Trophoblast cell (in vitro differentiated cells and primary cell): ENCODE measurements at regions not wholly inside any gene's neighbourhood (a gene's known extent, or its start where the extent isn't known, plus 50 kb on each side); places are given as distances from the start of the nearest gene placed in this dataset.

Experiments
- DNase-seq, 2 donors: peaks; one replicate each; pipeline ENCODE4 v3.0.0-alpha.2; 2016
- H2AFZ ChIP-seq: 2 replicates; pipeline ENCODE4 v1.6.1; 2013; ENCODE audit warnings: low read length, moderate library complexity, mild to moderate bottlenecking; ENCODE audit not compliant: insufficient read depth, poor library complexity
- H2AK5ac ChIP-seq: 2 replicates; pipeline ENCODE4 v1.6.1; 2013; ENCODE audit warnings: mild to moderate bottlenecking, low read length
- H2BK120ac ChIP-seq: 2 replicates; pipeline ENCODE4 v1.6.1; 2013; ENCODE audit warnings: low read length, mild to moderate bottlenecking, moderate library complexity; ENCODE audit not compliant: insufficient read depth, poor library complexity
- H2BK12ac ChIP-seq: 2 replicates; pipeline ENCODE4 v1.6.1; 2013; ENCODE audit warnings: mild to moderate bottlenecking, low read length, moderate library complexity
- H2BK5ac ChIP-seq: 2 replicates; pipeline ENCODE4 v1.6.1; 2013; ENCODE audit warnings: low read length, low read depth, moderate library complexity, mild to moderate bottlenecking; ENCODE audit not compliant: poor library complexity
- H3K14ac ChIP-seq: 2 replicates; pipeline ENCODE4 v1.6.1; 2013; ENCODE audit warnings: mild to moderate bottlenecking, low read length
- H3K18ac ChIP-seq: 2 replicates; pipeline ENCODE4 v1.6.1; 2013; ENCODE audit warnings: mild to moderate bottlenecking, low read length
- H3K23ac ChIP-seq: 2 replicates; pipeline ENCODE4 v1.6.1; 2013; ENCODE audit warnings: low read length
- H3K27ac ChIP-seq: 2 replicates; pipeline ENCODE4 v1.5.1; 2013; ENCODE audit warnings: low read depth, mild to moderate bottlenecking, inconsistent platforms, low read length, moderate library complexity
- H3K27me3 ChIP-seq: 2 replicates; pipeline ENCODE4 v1.6.1; 2013; ENCODE audit warnings: inconsistent platforms, mild to moderate bottlenecking, low read length, moderate library complexity; ENCODE audit not compliant: insufficient read depth
- H3K36me3 ChIP-seq, 2 experiments: 1 replicate in 1 of 2; 2 replicates in 1 of 2; pipeline ENCODE4 v1.6.1; 2013; ENCODE audit warnings: low read length in 2 of 2, mild to moderate bottlenecking in 2 of 2, moderate library complexity in 1 of 2; ENCODE audit not compliant: insufficient read depth in 2 of 2, control insufficient read depth in 1 of 2
- H3K4ac ChIP-seq: 2 replicates; pipeline ENCODE4 v1.6.1; 2013; ENCODE audit warnings: low read depth, mild to moderate bottlenecking, low read length, moderate library complexity
- H3K4me1 ChIP-seq, 2 experiments: 1 replicate in 1 of 2; 2 replicates in 1 of 2; pipeline ENCODE4 v1.6.1; 2013; ENCODE audit warnings: low read length in 2 of 2, mild to moderate bottlenecking in 2 of 2, moderate library complexity in 1 of 2; ENCODE audit not compliant: insufficient read depth in 2 of 2, control insufficient read depth in 1 of 2
- H3K4me2 ChIP-seq: 2 replicates; pipeline ENCODE4 v1.6.1; 2013; ENCODE audit warnings: inconsistent platforms, mild to moderate bottlenecking, low read length, moderate library complexity
- H3K4me3 ChIP-seq: 2 replicates; pipeline ENCODE4 v1.5.1; 2013; ENCODE audit warnings: mild to moderate bottlenecking, low read depth, low read length, inconsistent platforms
- H3K79me1 ChIP-seq: one replicate; pipeline ENCODE4 v1.6.1; 2013; ENCODE audit warnings: low read length
- H3K79me2 ChIP-seq: 2 replicates; pipeline ENCODE4 v1.6.1; 2013; ENCODE audit warnings: low read length, mild to moderate bottlenecking; ENCODE audit not compliant: control insufficient read depth, insufficient read depth, poor library complexity
- H3K9ac ChIP-seq: 2 replicates; pipeline ENCODE4 v1.6.1; 2013; ENCODE audit warnings: mild to moderate bottlenecking, low read length
- H3K9me3 ChIP-seq: 2 replicates; pipeline ENCODE4 v1.6.1; 2013; ENCODE audit warnings: low read depth, mild to moderate bottlenecking, control low read depth, inconsistent platforms, low read length; ENCODE audit not compliant: insufficient read depth
- H4K12ac ChIP-seq: 2 replicates; pipeline ENCODE4 v1.6.1; 2013; ENCODE audit warnings: low read depth, mild to moderate bottlenecking, low read length, moderate library complexity
- H4K8ac ChIP-seq: 2 replicates; pipeline ENCODE4 v1.6.1; 2013; ENCODE audit warnings: low read depth, mild to moderate bottlenecking, low read length, moderate library complexity
- H4K91ac ChIP-seq: one replicate; pipeline ENCODE4 v1.6.1; 2013; ENCODE audit warnings: low read depth, mild to moderate bottlenecking, low read length, moderate library complexity
- WGBS: extraction: QIAGEN DNeasy Blood & Tissue Kit; methylation state at CpG from one replicate; pipeline ENCODE4 v1.1.7; 2013; ENCODE audit warnings: missing lambda C conversion rate; ENCODE audit not compliant: insufficient read length, insufficient coverage; ENCODE audit errors: extremely low coverage; 5-methylcytosine and 5-hydroxymethylcytosine counted together

DNA sequence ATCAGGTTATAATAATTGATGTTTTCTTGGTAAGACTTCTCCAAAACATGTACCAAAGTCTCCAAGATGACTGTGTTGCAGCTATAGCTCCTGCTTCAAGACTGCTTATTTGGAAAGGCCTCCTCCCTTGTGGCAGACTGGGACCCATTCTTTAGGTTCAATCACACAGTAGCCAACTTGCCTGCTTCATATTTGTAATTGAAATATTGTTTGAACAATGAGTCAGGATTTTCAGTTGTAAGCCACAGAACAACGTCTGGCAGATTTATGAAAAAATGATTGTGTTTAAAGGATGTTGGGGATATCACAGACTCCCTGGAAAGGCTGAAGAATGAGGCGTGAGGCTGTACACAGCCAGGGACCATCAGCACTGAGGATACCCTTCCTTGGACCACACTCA, 458.9 kb downstream of the MED10 start:
- WGBS, result no CpG with 5 or more reads among the region's 2 CpGs
- no peak overlapping the region for H3K14ac ChIP-seq
- no peak overlapping the region for H4K91ac ChIP-seq
- H3K36me3 ChIP-seq, result no peaks in the 10 kb centered on the region
- no peak overlapping the region for H3K18ac ChIP-seq
- no peaks in the 10 kb centered on the region for H3K79me2 ChIP-seq
- no peak overlapping the region for H4K12ac ChIP-seq
- no peak overlapping the region for H2AFZ ChIP-seq
- H3K9ac ChIP-seq, result no peak overlapping the region
- no peak overlapping the region for H2BK120ac ChIP-seq
- DNase-seq, result no peak
- no peak overlapping the region for H3K4me2 ChIP-seq
- H3K4ac ChIP-seq, result no peak overlapping the region
- H2BK5ac ChIP-seq, result no peak overlapping the region
- no peak overlapping the region for H2BK12ac ChIP-seq
- H4K8ac ChIP-seq, result no peak overlapping the region
- no peaks in the 10 kb centered on the region for H3K27me3 ChIP-seq
- no peaks in the 10 kb centered on the region for H3K4me1 ChIP-seq
- no peak overlapping the region for H3K4me3 ChIP-seq
- no peaks in the 10 kb centered on the region for H3K9me3 ChIP-seq
- no peaks in the 10 kb centered on the region for H3K79me1 ChIP-seq
- H2AK5ac ChIP-seq, result no peak overlapping the region
- no peak overlapping the region for H3K23ac ChIP-seq
- H3K27ac ChIP-seq, result no peak overlapping the region

GRCh38 chr5:5906778-5907177, 471.6 kb downstream of the MED10 start:
- Histone ChIP-seq H2AFZ (no peak overlapping the region), H3K9me3 (no peaks in the 10 kb centered on the region), H4K12ac (no peak overlapping the region), H3K14ac (no peak overlapping the region), H2BK5ac (no peak overlapping the region), H3K4me1 (no peaks in the 10 kb centered on the region), H3K79me1 (no peaks in the 10 kb centered on the region), H3K36me3 (no peaks in the 10 kb centered on the region), H3K23ac (no peak overlapping the region), H3K4me2 (no peak overlapping the region), H3K4ac (no peak overlapping the region), H2AK5ac (no peak overlapping the region), H3K27me3 (no peaks in the 10 kb centered on the region), H3K27ac (no peak overlapping the region), H4K91ac (no peak overlapping the region), H3K4me3 (no peak overlapping the region), H2BK12ac (no peak overlapping the region), H3K9ac (no peak overlapping the region), H4K8ac (no peak overlapping the region), H3K18ac (no peak overlapping the region), H3K79me2 (no peaks in the 10 kb centered on the region), H2BK120ac (no peak overlapping the region)
- no CpG with 5 or more reads among the region's 3 CpGs for WGBS
- no peak for DNase-seq

GRCh38 chr5:5905186-5905585, 473.2 kb downstream of the MED10 start:
- Histone ChIP-seq H3K79me2 (no peaks in the 10 kb centered on the region), H4K12ac (no peak overlapping the region), H3K4me3 (no peak overlapping the region), H4K91ac (no peak overlapping the region), H3K9ac (no peak overlapping the region), H2AFZ (no peak overlapping the region), H3K18ac (no peak overlapping the region), H3K23ac (no peak overlapping the region), H2BK120ac (no peak overlapping the region), H4K8ac (no peak overlapping the region), H3K9me3 (no peaks in the 10 kb centered on the region), H2AK5ac (no peak overlapping the region), H3K4ac (no peak overlapping the region), H3K4me1 (no peaks in the 10 kb centered on the region), H3K36me3 (no peaks in the 10 kb centered on the region), H3K27me3 (no peaks in the 10 kb centered on the region), H3K4me2 (no peak overlapping the region), H2BK12ac (no peak overlapping the region), H2BK5ac (no peak overlapping the region), H3K27ac (no peak overlapping the region), H3K14ac (no peak overlapping the region), H3K79me1 (no peaks in the 10 kb centered on the region)
- WGBS, result no CpG with 5 or more reads among the region's 2 CpGs
- no peak for DNase-seq

- no peaks in the 10 kb centered on the region for H3K27me3 ChIP-seq
- no peak overlapping the region for H4K91ac ChIP-seq
- no peaks in the 10 kb centered on the region for H3K79me1 ChIP-seq
- no peak overlapping the region for H4K12ac ChIP-seq
- DNase-seq, result no peak
- no peak overlapping the region for H3K4me2 ChIP-seq
- no peak overlapping the region for H3K4ac ChIP-seq
- H2AFZ ChIP-seq, result no peak overlapping the region
- no peak overlapping the region for H3K23ac ChIP-seq
- no peak overlapping the region for H2BK12ac ChIP-seq
- no peak overlapping the region for H3K14ac ChIP-seq
- no peak overlapping the region for H3K18ac ChIP-seq
- no peaks in the 10 kb centered on the region for H3K79me2 ChIP-seq
- H4K8ac ChIP-seq, result no peak overlapping the region
- H3K36me3 ChIP-seq, result no peaks in the 10 kb centered on the region
- no CpG with 5 or more reads among the region's 4 CpGs for WGBS
- no peaks in the 10 kb centered on the region for H3K4me1 ChIP-seq
- H3K9me3 ChIP-seq, result no peaks in the 10 kb centered on the region
- no peak overlapping the region for H3K4me3 ChIP-seq
- no peak overlapping the region for H2BK5ac ChIP-seq
- no peak overlapping the region for H2BK120ac ChIP-seq
- no peak overlapping the region for H3K9ac ChIP-seq
- no peak overlapping the region for H2AK5ac ChIP-seq
- H3K27ac ChIP-seq, result no peak overlapping the region
Measured at GRCh38 chr5:5904113-5904512, 474.2 kb downstream of the MED10 start.
